ENCODE measurements at regions not wholly inside any gene's neighbourhood (a gene's known extent, or its start where the extent isn't known, plus 50 kb on each side); places are given as distances from the start of the nearest gene placed in this dataset.

DNA sequence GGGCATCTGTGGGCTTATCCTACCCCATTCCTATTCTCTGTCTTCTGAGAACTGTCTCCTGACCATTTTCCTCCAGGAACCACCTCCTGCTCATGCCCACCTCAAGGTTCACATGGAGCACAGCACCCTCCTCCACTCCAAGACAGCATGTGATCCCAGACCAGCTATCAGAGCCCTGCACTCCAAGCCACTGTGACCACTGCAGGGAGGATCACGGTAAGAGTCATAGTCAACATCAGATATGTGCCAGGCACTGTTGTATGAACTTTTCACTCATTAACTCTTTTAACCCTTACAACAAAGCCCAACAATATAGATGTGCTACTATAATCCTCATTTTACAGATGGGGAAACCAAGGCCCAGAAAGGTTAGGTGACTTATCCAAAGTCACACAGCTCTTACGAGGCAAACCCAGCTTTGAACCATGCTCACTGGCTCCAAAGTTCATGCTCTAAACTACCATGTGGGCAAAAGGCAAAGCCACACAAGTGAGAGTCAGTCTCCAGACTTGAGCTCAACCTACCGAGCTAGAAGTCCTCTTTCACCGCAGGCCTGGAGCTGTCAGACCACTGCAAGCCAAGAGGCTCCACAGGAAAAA lies 115.1 kb upstream of the IQSEC1 start:
- Histone ChIP-seq H2AK9ac (replicated peaks; ENCODE audit: low read depth, low read length, poor library complexity) (no peak overlapping the region), H3K23ac (ENCODE audit: low read depth, low read length) (no peak overlapping the region), H4K5ac (ENCODE audit: low read depth, low read length) (no peak overlapping the region), H3K9ac (ENCODE audit: low read depth, low read length) (no peak overlapping the region), H2AK5ac (ENCODE audit: low read depth, low read length) (no peak overlapping the region), H3K27ac (ENCODE audit: insufficient read depth, low read length) (no peak overlapping the region), H3K18ac (ENCODE audit: low read depth, low read length) (no peak overlapping the region), H3K4me2 (ENCODE audit: low read depth, low read length) (no peak overlapping the region), H2BK5ac (ENCODE audit: low read depth, low read length, poor library complexity, severe bottlenecking) (no peak overlapping the region), H3K56ac (ENCODE audit: extremely low read depth, insufficient read depth, low read length) (no peak overlapping the region), H3K4me3 (ENCODE audit: insufficient read depth, low read depth, low read length) (no peak overlapping the region), H3K14ac (replicated peaks; ENCODE audit: low read depth, low read length) (no peak overlapping the region), H2BK15ac (ENCODE audit: low read depth, low read length) (no peak overlapping the region), H3K9me1 (ENCODE audit: insufficient read depth, low read length) (no peaks in the 10 kb centered on the region; the same call in 1 of the 2 replicates), H4K91ac (ENCODE audit: insufficient read depth, low read depth, low read length) (no peak overlapping the region), H2BK120ac (ENCODE audit: low read depth, low read length) (no peak overlapping the region), H2AFZ (replicated peaks; ENCODE audit: low read length, poor library complexity) (no peak overlapping the region), H2BK20ac (ENCODE audit: low read depth, low read length) (no peak overlapping the region), H3K9me3 (ENCODE audit: control insufficient read depth, insufficient read depth, low read length) (no peaks in the 10 kb centered on the region), H3K27me3 (ENCODE audit: control insufficient read depth, insufficient read depth, low read length) (peaks cover 8% of the 10 kb centered on the region; the same call in 1 of the 2 replicates), H4K8ac (ENCODE audit: low read depth in 2 of 2, low read length in 2 of 2) (no peak overlapping the region), H3K4ac (ENCODE audit: low read depth, low read length) (no peak overlapping the region), H3K4me1 (ENCODE audit: control insufficient read depth, insufficient read depth, low read length) (no peaks in the 10 kb centered on the region; the same call in 1 of the 2 replicates), H4K20me1 (ENCODE audit: insufficient read depth, low read length) (no peaks in the 10 kb centered on the region), H3K36me3 (ENCODE audit: control insufficient read depth, insufficient read depth, low read length) (no peaks in the 10 kb centered on the region), H3K79me1 (ENCODE audit: low read depth in 1 of 2, low read length in 2 of 2) (no peaks in the 10 kb centered on the region)
- DNase-seq = no peak
- CTCF ChIA-PET = no interaction called here
- no TSS peak for BruUV-seq (replicated peaks)
- dilution Hi-C loops (cut with HindIII; ENCODE audit: low sequenced_read_pairs, unreplicated experiment) = no loop called here
- POLR2A ChIA-PET (ENCODE audit: unreplicated experiment) = no interaction called here
- WGBS, 2 experiments (ENCODE audit: extremely low coverage in 2 of 2, insufficient read length in 1 of 2) = 33% methylated on average over 1 of the region's 4 CpGs; no CpG with 5 or more reads in 1 of the 2 experiments
- TF ChIP-seq CHD1 (IDR thresholded peaks at IDR 0.05; ENCODE audit: low read depth, low read length) = no peak
- no peak for TF ChIP-seq MAZ (IDR thresholded peaks at IDR 0.05; ENCODE audit: borderline replicate concordance, low read depth, low read length)
- TF ChIP-seq, protein P1, sequence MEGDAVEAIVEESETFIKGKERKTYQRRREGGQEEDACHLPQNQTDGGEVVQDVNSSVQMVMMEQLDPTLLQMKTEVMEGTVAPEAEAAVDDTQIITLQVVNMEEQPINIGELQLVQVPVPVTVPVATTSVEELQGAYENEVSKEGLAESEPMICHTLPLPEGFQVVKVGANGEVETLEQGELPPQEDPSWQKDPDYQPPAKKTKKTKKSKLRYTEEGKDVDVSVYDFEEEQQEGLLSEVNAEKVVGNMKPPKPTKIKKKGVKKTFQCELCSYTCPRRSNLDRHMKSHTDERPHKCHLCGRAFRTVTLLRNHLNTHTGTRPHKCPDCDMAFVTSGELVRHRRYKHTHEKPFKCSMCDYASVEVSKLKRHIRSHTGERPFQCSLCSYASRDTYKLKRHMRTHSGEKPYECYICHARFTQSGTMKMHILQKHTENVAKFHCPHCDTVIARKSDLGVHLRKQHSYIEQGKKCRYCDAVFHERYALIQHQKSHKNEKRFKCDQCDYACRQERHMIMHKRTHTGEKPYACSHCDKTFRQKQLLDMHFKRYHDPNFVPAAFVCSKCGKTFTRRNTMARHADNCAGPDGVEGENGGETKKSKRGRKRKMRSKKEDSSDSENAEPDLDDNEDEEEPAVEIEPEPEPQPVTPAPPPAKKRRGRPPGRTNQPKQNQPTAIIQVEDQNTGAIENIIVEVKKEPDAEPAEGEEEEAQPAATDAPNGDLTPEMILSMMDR (conservative IDR thresholded peaks at IDR 0.05; ENCODE audit: low read depth, low read length) = no peak
- no peak for TF ChIP-seq RFX5 (IDR thresholded peaks at IDR 0.05; ENCODE audit: low read depth, low read length)
- TF ChIP-seq, protein P2, sequence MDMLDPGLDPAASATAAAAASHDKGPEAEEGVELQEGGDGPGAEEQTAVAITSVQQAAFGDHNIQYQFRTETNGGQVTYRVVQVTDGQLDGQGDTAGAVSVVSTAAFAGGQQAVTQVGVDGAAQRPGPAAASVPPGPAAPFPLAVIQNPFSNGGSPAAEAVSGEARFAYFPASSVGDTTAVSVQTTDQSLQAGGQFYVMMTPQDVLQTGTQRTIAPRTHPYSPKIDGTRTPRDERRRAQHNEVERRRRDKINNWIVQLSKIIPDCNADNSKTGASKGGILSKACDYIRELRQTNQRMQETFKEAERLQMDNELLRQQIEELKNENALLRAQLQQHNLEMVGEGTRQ (IDR thresholded peaks at IDR 0.05; ENCODE audit: low read depth, low read length) = no peak
- TF ChIP-seq POLR2A (IDR thresholded peaks at IDR 0.05; ENCODE audit: low read depth, low read length) = no peak
- no peak for ATAC-seq (ENCODE audit: low read depth)
- in situ Hi-C loops (cut with MboI; ENCODE audit: low sequenced_read_pairs) = no loop called here
- intact Hi-C loops (cut with micrococcal nuclease) = no loop called here
